Tibial nerve (tissue), 3 donors: ENCODE measurements at regions not wholly inside any gene's neighbourhood (a gene's known extent, or its start where the extent isn't known, plus 50 kb on each side); places are given as distances from the start of the nearest gene placed in this dataset.

Source experiments
- CTCF ChIP-seq, 5 experiments: fragments of 200-600 bp in 3 of 5; fragments of 450-650 bp in 2 of 5; sonication (generic) in 3 of 5; IDR thresholded peaks; one replicate each; pipeline ENCODE4 v1.5.1; 2016 to 2019; ENCODE audit warnings: antibody characterized with exemption in 5 of 5, mild to moderate bottlenecking in 3 of 5, moderate library complexity in 2 of 5
- POLR2A ChIP-seq, 2 donors: fragments of 450-650 bp; IDR thresholded peaks; one replicate each; pipeline ENCODE4 v1.6.1; 2017; ENCODE audit warnings: antibody characterized with exemption in 2 of 2, mild to moderate bottlenecking in 2 of 2, moderate library complexity in 2 of 2

GRCh38 chr15:85986741-85987140, 92.9 kb upstream of the AGBL1 start:
- TF ChIP-seq POLR2A (IDR thresholded peaks at IDR 0.05) (no peak), CTCF (IDR thresholded peaks at IDR 0.05) (no peak)
